ENCODE measurements at regions not wholly inside any gene's neighbourhood (a gene's known extent, or its start where the extent isn't known, plus 50 kb on each side); places are given as distances from the start of the nearest gene placed in this dataset.

- TF ChIP-seq POLR2AphosphoS5 (IDR thresholded peaks at IDR 0.05; ENCODE audit: low read depth, low read length) (no peak), CTCF (IDR thresholded peaks at IDR 0.05) (no peak), PBX3 (IDR thresholded peaks at IDR 0.05) (no peak), RCOR1 (IDR thresholded peaks at IDR 0.05; ENCODE audit: low read length) (no peak), GABPA (IDR thresholded peaks at IDR 0.05; ENCODE audit: low read depth) (no peak), MXI1 (IDR thresholded peaks at IDR 0.05; ENCODE audit: low read depth, low read length) (no peak)
These were observed 142.9 kb downstream of the PLK2 start for GRCh38 chr5:58317009-58317408.
